Activated T-cell treated with anti-CD3 and anti-CD28 coated beads, Interleukin-2, amount 50 U/mL, for 72 hours (primary cell): ENCODE measurements at regions not wholly inside any gene's neighbourhood (a gene's known extent, or its start where the extent isn't known, plus 50 kb on each side); places are given as distances from the start of the nearest gene placed in this dataset.

Experiments
- ATAC-seq, 2 donors: fragments of 150-1000 bp; cut with Tn5 transposase; replicated peaks in 1 of 2; 2 replicates each; pipeline ENCODE4 v1.10.0; 2021; ENCODE audit warnings: moderate library complexity in 2 of 2, mild to moderate bottlenecking in 1 of 2
- DNase-seq, 2 donors: peaks; one replicate each; pipeline ENCODE4 v3.0.0; 2021 to 2022; ENCODE audit warnings: mixed read lengths in 1 of 2
- H3K27ac Mint-ChIP-seq: one replicate; pipeline ENCODE4 v1.8.0; 2022; ENCODE audit warnings: mild to moderate bottlenecking, moderate library complexity, mixed read lengths
- H3K27me3 Mint-ChIP-seq: one replicate; pipeline ENCODE4 v1.8.0; 2022; ENCODE audit warnings: low read depth, mixed read lengths
- H3K36me3 Mint-ChIP-seq, 2 donors: one replicate each; pipeline ENCODE4 v1.8.0; 2022; ENCODE audit warnings: mixed read lengths in 2 of 2, mild to moderate bottlenecking in 1 of 2; ENCODE audit not compliant: insufficient read depth in 2 of 2
- H3K4me1 Mint-ChIP-seq: one replicate; pipeline ENCODE4 v1.8.0; 2022; ENCODE audit warnings: low read depth, mixed read lengths
- H3K4me3 Mint-ChIP-seq, 2 donors: one replicate each; pipeline ENCODE4 v1.8.0; 2022; ENCODE audit warnings: mild to moderate bottlenecking in 2 of 2, mixed read lengths in 2 of 2, moderate library complexity in 2 of 2
- H3K9me3 Mint-ChIP-seq, 2 donors: one replicate each; pipeline ENCODE4 v1.8.0; 2022; ENCODE audit warnings: mixed read lengths in 2 of 2

DNA sequence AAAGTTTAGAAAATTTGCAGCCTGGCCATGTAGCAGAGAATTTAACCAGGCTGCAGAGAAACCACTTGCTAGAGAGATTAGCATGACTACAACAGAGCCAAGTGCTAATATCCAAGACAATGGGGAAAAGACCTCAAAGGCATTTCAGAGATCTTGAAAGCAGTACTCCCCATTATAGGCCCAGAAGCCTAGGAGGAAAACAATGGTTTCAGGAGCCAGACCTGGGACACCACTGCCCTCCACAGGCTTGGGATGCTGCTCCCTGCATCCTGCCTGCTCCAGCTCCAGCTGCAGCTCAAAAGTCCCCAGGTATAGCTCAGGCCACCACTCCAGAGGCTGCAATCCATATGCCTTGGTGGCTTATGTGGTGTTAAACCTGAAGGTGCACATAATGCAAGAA lies 101.5 kb upstream of the TMEM72 start:
- Mint-ChIP-seq H3K9me3 (no peaks in the 10 kb centered on the region), H3K4me1 (no peaks in the 10 kb centered on the region), H3K36me3 (no peaks in the 10 kb centered on the region), H3K4me3 (no peak overlapping the region), H3K27me3 (peaks cover 8% of the 10 kb centered on the region), H3K27ac (no peak overlapping the region)
- no peak for ATAC-seq
- no peak for DNase-seq

DNA sequence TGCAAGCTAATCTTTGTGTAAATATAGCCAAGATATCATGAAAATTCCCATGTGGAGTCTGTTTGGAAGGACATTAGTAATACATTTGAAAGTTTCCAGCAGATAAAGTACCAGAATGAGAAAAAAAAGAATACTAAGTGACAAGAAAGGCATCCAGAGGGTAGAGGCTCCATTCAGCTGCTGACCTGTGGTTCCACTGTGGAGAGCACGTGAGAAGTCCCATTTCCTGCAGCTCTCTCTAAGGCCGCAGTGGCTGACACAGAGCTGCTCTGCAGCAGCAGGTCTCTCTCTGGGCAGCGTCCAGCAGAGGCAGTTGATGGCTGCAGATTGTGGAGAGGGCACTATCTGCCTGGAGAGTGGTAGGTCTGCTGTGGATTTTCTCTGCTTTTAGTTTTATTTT lies 100.1 kb upstream of the TMEM72 start:
- H3K27ac Mint-ChIP-seq = no peak overlapping the region
- DNase-seq (no peak), ATAC-seq (no peak)
- H3K9me3 Mint-ChIP-seq = no peaks in the 10 kb centered on the region
- H3K4me1 Mint-ChIP-seq = no peaks in the 10 kb centered on the region
- no peaks in the 10 kb centered on the region for H3K36me3 Mint-ChIP-seq
- H3K4me3 Mint-ChIP-seq = no peak overlapping the region
- H3K27me3 Mint-ChIP-seq = no peaks in the 10 kb centered on the region

DNA sequence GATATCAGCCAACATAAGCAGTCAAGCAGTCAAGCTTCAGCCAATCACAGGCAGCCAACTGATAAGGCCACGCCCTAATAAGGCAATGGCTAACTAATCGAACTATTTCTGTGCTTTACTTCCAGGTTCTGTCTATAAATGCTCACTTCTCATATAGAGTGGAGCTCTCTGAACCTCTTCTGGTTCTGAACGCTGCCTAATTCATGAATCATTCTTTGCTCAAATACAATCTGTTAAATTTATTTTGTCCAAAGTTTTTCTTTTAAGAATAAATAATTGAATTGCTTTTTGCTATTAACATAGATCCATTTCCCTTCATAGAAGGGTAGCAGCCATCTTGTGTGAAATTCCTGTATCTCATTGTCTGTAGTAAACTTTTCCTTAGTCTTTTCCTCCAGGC lies 97.9 kb upstream of the TMEM72 start:
- no peaks in the 10 kb centered on the region for H3K27me3 Mint-ChIP-seq
- H3K36me3 Mint-ChIP-seq = no peaks in the 10 kb centered on the region
- H3K9me3 Mint-ChIP-seq = no peaks in the 10 kb centered on the region
- no peak overlapping the region for H3K4me3 Mint-ChIP-seq
- DNase-seq = no peak
- no peak overlapping the region for H3K27ac Mint-ChIP-seq
- H3K4me1 Mint-ChIP-seq = no peaks in the 10 kb centered on the region
- no peak for ATAC-seq

DNA sequence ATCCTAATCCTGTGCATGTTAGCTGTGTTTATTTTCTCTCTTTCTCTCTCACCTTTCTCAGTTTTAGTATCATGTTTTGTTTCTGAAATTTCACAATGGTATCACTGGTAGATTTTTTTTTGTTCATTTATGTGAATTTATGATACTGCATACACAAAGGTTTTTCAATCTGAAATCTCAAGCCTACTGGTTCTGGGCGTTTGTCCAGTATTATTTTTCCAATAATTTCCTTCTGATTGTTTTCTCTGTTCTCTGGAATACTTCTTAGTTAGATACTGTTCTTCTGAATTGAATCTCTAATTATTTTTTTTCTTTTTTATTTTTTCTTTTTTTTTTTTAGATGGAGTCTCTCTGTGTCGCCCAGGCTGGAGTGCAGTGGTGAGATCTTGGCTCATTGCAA lies 96.2 kb upstream of the TMEM72 start:
- no peaks in the 10 kb centered on the region for H3K36me3 Mint-ChIP-seq
- DNase-seq (no peak), ATAC-seq (no peak)
- no peaks in the 10 kb centered on the region for H3K4me1 Mint-ChIP-seq
- no peak overlapping the region for H3K27ac Mint-ChIP-seq
- no peak overlapping the region for H3K4me3 Mint-ChIP-seq
- H3K27me3 Mint-ChIP-seq = no peaks in the 10 kb centered on the region
- H3K9me3 Mint-ChIP-seq = no peaks in the 10 kb centered on the region

DNA sequence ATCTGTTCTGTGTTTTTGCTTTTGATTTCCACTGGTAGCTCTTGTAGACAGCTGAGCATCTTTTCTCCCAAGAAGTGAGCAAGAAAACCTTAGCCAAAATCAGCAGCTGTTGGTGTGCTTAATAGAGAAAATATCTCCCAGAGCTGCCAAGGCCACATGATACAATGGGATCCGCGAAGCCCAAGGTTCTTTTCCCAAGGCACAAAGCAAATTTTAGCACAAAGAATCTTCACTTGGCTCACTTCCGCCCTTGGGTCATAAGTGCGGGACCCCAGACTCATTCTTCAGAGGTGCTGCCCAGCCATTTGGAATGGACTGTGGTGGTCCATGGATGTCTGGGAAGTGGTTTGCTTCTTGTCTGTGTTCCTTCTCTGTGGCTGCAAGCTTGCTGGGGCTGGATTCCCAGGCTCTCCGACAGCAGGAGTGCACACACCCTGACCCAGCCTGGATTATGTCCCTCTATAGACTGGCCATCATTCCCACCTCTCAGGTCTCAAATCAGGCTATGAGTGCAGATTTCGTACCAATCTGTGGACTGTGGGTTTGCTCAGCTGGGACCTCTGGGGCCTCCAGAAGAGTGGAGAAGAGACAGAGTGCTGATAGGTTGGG lies 93.0 kb upstream of the TMEM72 start:
- H3K9me3 Mint-ChIP-seq = no peaks in the 10 kb centered on the region
- no peaks in the 10 kb centered on the region for H3K36me3 Mint-ChIP-seq
- DNase-seq (no peak), ATAC-seq (no peak)
- no peaks in the 10 kb centered on the region for H3K4me1 Mint-ChIP-seq
- H3K4me3 Mint-ChIP-seq = no peak overlapping the region
- no peaks in the 10 kb centered on the region for H3K27me3 Mint-ChIP-seq
- no peak overlapping the region for H3K27ac Mint-ChIP-seq

DNA sequence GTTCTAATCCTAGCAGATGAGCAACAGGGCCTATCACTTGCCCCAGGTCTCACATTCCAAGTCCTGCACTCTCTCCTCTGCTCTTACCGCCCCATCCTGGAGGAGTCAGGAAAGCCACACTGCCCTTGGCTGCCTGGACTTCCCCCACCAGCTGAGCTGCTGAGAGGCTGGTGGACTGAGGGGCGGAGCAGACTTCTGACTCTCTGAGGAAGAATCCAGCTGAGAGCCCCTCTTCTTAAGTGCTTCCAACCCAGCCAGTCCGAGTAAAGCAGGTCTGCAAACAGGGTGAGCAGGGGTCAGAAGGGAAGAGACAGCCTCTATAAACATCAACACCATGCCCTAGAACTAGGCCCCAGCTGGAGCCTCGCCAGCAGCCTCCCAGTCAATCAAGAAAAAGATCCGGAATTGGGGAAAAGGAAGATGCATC lies 92.4 kb upstream of the TMEM72 start:
- Mint-ChIP-seq H3K36me3 (no peaks in the 10 kb centered on the region), H3K9me3 (no peaks in the 10 kb centered on the region), H3K27ac (no peak overlapping the region), H3K4me1 (no peaks in the 10 kb centered on the region), H3K4me3 (no peak overlapping the region), H3K27me3 (no peaks in the 10 kb centered on the region)
- no peak for DNase-seq
- ATAC-seq = no peak

DNA sequence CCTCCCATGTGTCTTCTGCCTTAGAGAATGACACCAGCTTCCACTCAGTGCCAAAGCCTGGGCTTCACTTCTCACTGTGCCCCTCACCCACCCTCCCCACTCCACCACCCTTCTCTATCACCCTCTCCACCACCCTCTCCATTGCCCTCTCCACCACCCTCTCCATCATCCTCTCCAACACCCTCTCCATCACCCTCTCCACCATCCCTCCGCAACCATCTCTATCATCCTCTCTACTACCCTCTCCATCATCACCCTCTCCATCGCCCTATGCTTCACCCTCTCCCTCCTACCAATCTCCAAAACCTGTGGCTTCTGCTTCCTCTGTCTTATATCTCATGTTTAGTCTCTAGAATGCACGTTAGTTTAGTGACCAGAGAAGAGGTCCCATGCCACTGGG lies 91.0 kb upstream of the TMEM72 start:
- Mint-ChIP-seq H3K9me3 (no peaks in the 10 kb centered on the region), H3K27ac (no peak overlapping the region), H3K27me3 (peaks cover 6% of the 10 kb centered on the region), H3K36me3 (no peaks in the 10 kb centered on the region), H3K4me3 (no peak overlapping the region), H3K4me1 (no peaks in the 10 kb centered on the region)
- no peak for DNase-seq
- ATAC-seq = no peak

DNA sequence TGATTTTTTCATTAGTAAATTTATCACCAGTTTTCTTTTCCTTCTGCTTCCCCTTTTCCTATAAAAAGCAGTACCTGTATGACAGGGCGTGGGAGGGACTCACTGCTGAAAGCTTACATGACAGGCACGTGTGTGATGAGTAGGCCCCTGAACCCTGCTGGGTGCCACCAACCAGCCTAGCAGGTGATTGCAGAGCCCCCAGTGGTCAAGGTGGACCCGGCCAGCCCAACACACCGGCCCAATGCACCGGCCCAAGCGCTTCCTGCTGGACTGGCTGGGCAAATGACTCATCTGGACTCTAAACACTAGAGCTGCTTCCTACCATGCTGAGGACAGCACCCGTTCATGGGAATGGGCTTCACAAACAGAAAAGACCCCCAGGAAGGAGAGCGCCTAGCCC lies 89.8 kb upstream of the TMEM72 start:
- Mint-ChIP-seq H3K4me3 (no peak overlapping the region), H3K27me3 (peaks cover 6% of the 10 kb centered on the region), H3K9me3 (no peaks in the 10 kb centered on the region), H3K36me3 (no peaks in the 10 kb centered on the region), H3K4me1 (no peaks in the 10 kb centered on the region), H3K27ac (no peak overlapping the region)
- ATAC-seq (no peak), DNase-seq (no peak)

DNA sequence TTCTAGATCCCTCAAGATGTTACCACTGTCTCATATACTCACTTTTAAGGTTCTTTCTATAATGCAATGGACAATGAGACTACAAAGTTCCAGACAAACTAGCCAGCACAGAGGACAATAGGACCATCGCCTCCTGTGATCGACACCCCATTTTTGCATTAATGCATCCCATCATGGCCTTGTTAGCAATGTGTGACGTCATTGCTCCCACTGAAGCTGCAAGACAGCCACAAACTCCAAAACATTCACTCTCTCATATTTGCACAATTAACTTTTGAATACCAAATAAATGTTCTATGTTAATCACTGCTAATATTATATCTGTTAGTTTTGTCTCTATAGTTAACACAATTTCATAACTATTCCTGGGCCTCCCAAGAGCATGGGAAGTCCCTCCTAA lies 88.8 kb upstream of the TMEM72 start:
- H3K27me3 Mint-ChIP-seq = peaks cover 6% of the 10 kb centered on the region
- no peak overlapping the region for H3K27ac Mint-ChIP-seq
- DNase-seq (no peak), ATAC-seq (no peak)
- no peaks in the 10 kb centered on the region for H3K36me3 Mint-ChIP-seq
- no peak overlapping the region for H3K4me3 Mint-ChIP-seq
- H3K9me3 Mint-ChIP-seq = no peaks in the 10 kb centered on the region
- no peaks in the 10 kb centered on the region for H3K4me1 Mint-ChIP-seq

DNA sequence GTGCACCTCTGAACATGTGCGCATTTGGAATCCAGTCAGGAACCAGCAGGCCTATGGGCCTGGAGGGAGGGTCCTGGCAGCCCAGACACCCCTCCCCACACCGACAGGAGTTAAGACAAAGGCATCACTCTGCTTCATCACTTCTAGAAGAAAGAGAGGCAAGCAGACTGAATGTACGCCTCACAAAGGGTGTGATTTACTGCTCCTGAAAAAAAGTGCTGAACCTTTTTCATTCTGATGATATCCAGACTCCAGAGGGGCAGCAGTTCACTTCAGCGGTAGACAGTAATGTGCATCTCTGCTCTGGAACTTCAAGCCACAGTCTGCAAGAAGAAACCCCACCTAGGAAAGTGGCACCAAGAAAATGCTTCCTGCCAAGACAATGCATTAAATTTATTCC lies 88.2 kb upstream of the TMEM72 start:
- Mint-ChIP-seq H3K36me3 (no peaks in the 10 kb centered on the region), H3K27ac (no peak overlapping the region), H3K4me1 (no peaks in the 10 kb centered on the region), H3K9me3 (no peaks in the 10 kb centered on the region), H3K27me3 (peaks cover 6% of the 10 kb centered on the region), H3K4me3 (no peak overlapping the region)
- no peak for ATAC-seq
- DNase-seq = no peak

DNA sequence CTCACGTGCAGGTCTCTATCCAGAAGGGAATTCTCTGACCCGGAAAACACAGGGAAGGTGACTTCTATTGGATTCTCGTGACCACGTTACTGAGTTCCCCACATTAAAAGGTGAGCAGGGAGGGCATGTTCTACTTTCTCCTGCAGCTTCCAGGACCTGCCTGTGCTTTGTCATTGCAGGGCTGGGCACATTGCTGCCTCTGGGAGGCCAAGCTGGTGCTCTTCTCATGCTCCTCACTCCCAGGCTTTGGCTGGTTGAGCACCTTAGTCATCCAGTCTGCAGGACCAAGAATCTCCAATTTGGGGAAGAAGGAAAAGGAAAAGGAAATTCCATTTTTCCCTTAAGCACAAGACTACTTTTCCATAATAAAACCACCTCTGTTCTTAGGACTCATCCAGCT lies 86.5 kb upstream of the TMEM72 start:
- Mint-ChIP-seq H3K4me1 (no peaks in the 10 kb centered on the region), H3K27me3 (peaks cover 6% of the 10 kb centered on the region), H3K36me3 (no peaks in the 10 kb centered on the region), H3K9me3 (no peaks in the 10 kb centered on the region), H3K27ac (no peak overlapping the region), H3K4me3 (no peak overlapping the region)
- ATAC-seq (no peak), DNase-seq (no peak)

DNA sequence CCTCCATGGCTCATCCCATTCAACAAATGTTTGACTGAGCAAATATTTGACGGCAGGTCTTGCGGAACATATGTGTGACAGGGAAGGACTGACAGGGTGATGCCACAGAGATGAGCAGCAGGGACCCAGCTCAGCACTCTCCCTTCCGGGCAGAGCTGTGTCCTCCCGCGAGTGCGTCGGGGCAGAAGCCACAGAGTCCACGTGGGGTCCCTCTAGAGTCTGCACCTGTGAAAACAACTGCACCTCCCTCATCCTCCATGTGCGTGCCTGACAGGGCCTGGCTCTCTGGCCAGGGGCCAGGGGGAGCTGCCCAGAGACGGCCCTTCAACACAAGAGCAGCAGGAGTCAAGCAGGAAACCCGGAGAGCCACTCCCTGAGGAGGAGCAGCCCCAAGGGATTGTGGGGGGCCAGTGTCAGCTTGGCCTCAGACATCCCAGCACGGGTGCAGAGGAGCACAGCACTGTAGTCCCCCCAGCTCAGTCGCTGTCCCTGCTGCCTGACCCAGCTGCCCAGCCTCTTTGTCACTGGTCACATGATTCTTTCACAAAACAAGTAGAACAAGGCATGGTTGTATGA lies 83.6 kb upstream of the TMEM72 start:
- ATAC-seq (no peak), DNase-seq (no peak)
- peaks cover 6% of the 10 kb centered on the region for H3K27me3 Mint-ChIP-seq
- H3K27ac Mint-ChIP-seq = no peak overlapping the region
- no peak overlapping the region for H3K4me3 Mint-ChIP-seq
- H3K4me1 Mint-ChIP-seq = no peaks in the 10 kb centered on the region
- H3K9me3 Mint-ChIP-seq = no peaks in the 10 kb centered on the region
- no peaks in the 10 kb centered on the region for H3K36me3 Mint-ChIP-seq

DNA sequence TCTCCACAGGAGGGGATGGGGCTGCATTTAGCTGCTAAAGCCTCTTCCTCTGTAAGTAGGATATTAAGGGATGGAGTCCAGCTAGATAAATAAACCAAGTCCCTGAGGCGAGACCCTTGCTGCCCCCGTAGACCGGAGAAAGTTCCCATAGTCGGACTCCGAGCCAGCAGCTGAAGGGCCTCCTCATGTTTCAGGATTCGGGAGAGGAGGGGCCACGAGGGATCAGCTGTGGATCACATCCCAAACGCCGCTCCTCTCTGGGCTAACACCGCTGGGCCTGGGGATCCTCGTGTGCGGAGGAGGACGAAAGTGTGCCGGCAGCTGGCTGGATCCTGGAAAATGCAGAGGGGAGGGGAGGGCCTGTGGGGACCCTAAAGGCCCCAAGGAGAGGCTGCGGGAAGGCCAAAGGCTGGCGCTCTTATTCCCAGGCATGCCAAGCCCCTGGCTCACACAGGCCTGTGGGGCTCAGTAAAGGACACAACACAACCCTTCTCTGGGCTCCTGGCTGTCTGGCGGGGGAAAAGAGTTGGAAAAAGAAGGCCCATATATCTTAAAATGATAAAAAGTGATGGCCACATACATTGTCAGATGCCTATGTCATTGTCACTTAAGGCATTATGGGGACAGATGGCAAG lies 82.5 kb upstream of the TMEM72 start:
- Mint-ChIP-seq H3K4me1 (no peaks in the 10 kb centered on the region), H3K27me3 (peaks cover 6% of the 10 kb centered on the region), H3K4me3 (no peak overlapping the region), H3K36me3 (no peaks in the 10 kb centered on the region), H3K27ac (no peak overlapping the region), H3K9me3 (no peaks in the 10 kb centered on the region)
- DNase-seq (no peak), ATAC-seq (no peak)

DNA sequence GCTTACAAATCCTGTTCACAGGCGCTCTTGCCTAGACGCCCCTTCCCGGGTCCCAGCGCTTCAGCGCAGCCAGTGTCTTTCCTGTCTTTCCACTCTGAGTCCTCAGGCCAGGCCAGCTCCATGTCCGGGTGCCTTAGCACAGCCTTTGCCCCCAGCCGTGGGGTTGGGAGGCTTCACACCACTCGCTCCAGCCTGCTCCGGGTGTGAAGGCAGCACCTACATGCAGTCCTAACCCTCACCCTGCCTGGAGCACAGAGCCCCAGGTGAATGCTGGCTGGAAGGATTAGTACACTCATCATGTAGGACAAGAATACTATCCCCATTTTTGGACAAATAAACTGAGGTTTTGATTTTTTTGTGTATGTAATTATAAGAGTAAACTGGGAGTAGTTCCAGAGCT lies 81.7 kb upstream of the TMEM72 start:
- Mint-ChIP-seq H3K27ac (no peak overlapping the region), H3K9me3 (no peaks in the 10 kb centered on the region), H3K4me1 (no peaks in the 10 kb centered on the region), H3K36me3 (no peaks in the 10 kb centered on the region), H3K4me3 (no peak overlapping the region), H3K27me3 (peaks cover 6% of the 10 kb centered on the region)
- DNase-seq (no peak), ATAC-seq (no peak)
